Gastrocnemius medialis (tissue), 4 donors: ENCODE measurements at regions not wholly inside any gene's neighbourhood (a gene's known extent, or its start where the extent isn't known, plus 50 kb on each side); places are given as distances from the start of the nearest gene placed in this dataset.

Experiments used
- ATAC-seq, 2 donors: fragments of 150-250 bp; one replicate each; pipeline ENCODE4 v1.9.1; 2016
- DNase-seq, 2 donors: peaks; one replicate each; pipeline ENCODE4 v3.0.0-alpha.2; 2019
- H3K27ac ChIP-seq, 4 donors: fragments of 200-600 bp; sonication (generic); 1 replicate in 1 of 4; 2 replicates in 3 of 4; pipeline ENCODE4 v1.5.1; 2016 to 2018; ENCODE audit warnings: mild to moderate bottlenecking in 2 of 4, moderate library complexity in 1 of 4
- H3K27me3 ChIP-seq, 3 donors: fragments of 200-600 bp; sonication (generic) in 2 of 3; 1 replicate in 1 of 3; 2 replicates in 2 of 3; pipeline versions ENCODE4 v1.5.1 to v1.6.0; 2016 to 2019; ENCODE audit warnings: mild to moderate bottlenecking in 1 of 3, moderate library complexity in 1 of 3
- H3K36me3 ChIP-seq, 2 donors: fragments of 200-600 bp; sonication (generic) in 1 of 2; one replicate each; pipeline ENCODE4 v1.5.1; 2017 to 2018
- H3K4me1 ChIP-seq, 2 donors: fragments of 200-600 bp; sonication (generic) in 1 of 2; one replicate each; pipeline ENCODE4 v1.5.1; 2016 to 2017; ENCODE audit warnings: mild to moderate bottlenecking in 2 of 2
- H3K4me3 ChIP-seq, 4 donors: fragments of 200-600 bp; sonication (generic) in 3 of 4; 1 replicate in 1 of 4; 2 replicates in 3 of 4; pipeline ENCODE4 v1.5.1; 2016 to 2019; ENCODE audit warnings: mild to moderate bottlenecking in 2 of 4
- H3K9me3 ChIP-seq, 3 donors: fragments of 200-600 bp; sonication (generic) in 2 of 3; 1 replicate in 1 of 3; 2 replicates in 2 of 3; pipeline ENCODE4 v1.5.1; 2016 to 2019
- POLR2A ChIP-seq, 2 donors: fragments of 450-650 bp; IDR thresholded peaks; one replicate each; pipeline ENCODE4 v1.6.1; 2017; ENCODE audit warnings: antibody characterized with exemption in 2 of 2, mild to moderate bottlenecking in 2 of 2, moderate library complexity in 2 of 2
- in situ Hi-C, 4 donors: fragments of 200-750 bp; cut with MboI; loops; one replicate each; pipeline versions ENCODE4 v1.15.0 to v1.8.0; 2017; ENCODE audit warnings: low sequenced_read_pairs in 4 of 4
- intact Hi-C: fragments of 100-400 bp; cut with DNase I; formaldehyde crosslinking; loops from one replicate; pipeline ENCODE4 v1.15.1; 2023; ENCODE audit warnings: low total_unique reads
- TF ChIP-seq, protein P1 (sequence below), 5 experiments: fragments of 450-650 bp in 3 of 5; fragments of 200-600 bp in 2 of 5; sonication (generic) in 2 of 5; IDR thresholded peaks in 4 of 5; conservative IDR thresholded peaks in 1 of 5; 1 replicate in 4 of 5; 2 replicates in 1 of 5; pipeline ENCODE4 v1.5.1; 2016 to 2019; ENCODE audit warnings: antibody characterized with exemption in 5 of 5, mild to moderate bottlenecking in 3 of 5, moderate library complexity in 3 of 5

DNA sequence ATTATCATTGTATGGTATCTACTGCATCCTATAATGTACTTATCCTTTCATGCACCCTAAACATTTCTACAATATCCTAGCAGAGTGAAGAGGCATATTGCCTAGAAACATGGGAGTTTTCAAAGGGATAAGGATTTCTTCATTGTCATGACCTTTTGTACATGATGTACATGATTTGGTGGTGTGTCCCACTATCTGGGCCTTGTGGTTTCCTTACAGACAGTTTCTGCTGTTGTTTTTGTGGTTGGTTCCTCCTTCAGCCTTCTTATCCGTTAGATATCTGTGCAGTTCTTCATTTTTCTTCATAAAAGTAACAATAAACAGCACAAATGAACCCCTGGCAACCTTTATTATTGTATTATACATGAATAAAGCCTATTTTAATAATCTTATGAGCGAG, 70.4 kb upstream of the BACH1 start:
- H3K27ac ChIP-seq = no peak overlapping the region
- ATAC-seq (no peak), DNase-seq (no peak)
- no peaks in the 10 kb centered on the region for H3K36me3 ChIP-seq
- no peaks in the 10 kb centered on the region for H3K9me3 ChIP-seq
- intact Hi-C loops = no loop called here
- H3K4me1 ChIP-seq = no peaks in the 10 kb centered on the region
- TF ChIP-seq POLR2A (IDR thresholded peaks at IDR 0.05) = no peak
- TF ChIP-seq, protein P1, sequence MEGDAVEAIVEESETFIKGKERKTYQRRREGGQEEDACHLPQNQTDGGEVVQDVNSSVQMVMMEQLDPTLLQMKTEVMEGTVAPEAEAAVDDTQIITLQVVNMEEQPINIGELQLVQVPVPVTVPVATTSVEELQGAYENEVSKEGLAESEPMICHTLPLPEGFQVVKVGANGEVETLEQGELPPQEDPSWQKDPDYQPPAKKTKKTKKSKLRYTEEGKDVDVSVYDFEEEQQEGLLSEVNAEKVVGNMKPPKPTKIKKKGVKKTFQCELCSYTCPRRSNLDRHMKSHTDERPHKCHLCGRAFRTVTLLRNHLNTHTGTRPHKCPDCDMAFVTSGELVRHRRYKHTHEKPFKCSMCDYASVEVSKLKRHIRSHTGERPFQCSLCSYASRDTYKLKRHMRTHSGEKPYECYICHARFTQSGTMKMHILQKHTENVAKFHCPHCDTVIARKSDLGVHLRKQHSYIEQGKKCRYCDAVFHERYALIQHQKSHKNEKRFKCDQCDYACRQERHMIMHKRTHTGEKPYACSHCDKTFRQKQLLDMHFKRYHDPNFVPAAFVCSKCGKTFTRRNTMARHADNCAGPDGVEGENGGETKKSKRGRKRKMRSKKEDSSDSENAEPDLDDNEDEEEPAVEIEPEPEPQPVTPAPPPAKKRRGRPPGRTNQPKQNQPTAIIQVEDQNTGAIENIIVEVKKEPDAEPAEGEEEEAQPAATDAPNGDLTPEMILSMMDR (IDR thresholded peaks at IDR 0.05 in 4 of 5, conservative IDR thresholded peaks at IDR 0.05 in 1 of 5) = no peak
- no peaks in the 10 kb centered on the region for H3K27me3 ChIP-seq
- no peak overlapping the region for H3K4me3 ChIP-seq
- in situ Hi-C loops = no loop called here

- Histone ChIP-seq H3K27me3 (no peaks in the 10 kb centered on the region), H3K4me3 (no peak overlapping the region), H3K27ac (no peak overlapping the region), H3K4me1 (no peaks in the 10 kb centered on the region), H3K9me3 (no peaks in the 10 kb centered on the region), H3K36me3 (no peaks in the 10 kb centered on the region)
- ATAC-seq (no peak), DNase-seq (no peak)
- in situ Hi-C loops = no loop called here
- TF ChIP-seq, protein P1 (IDR thresholded peaks at IDR 0.05 in 4 of 5, conservative IDR thresholded peaks at IDR 0.05 in 1 of 5) = no peak
- no peak for TF ChIP-seq POLR2A (IDR thresholded peaks at IDR 0.05)
- intact Hi-C loops = no loop called here
These were observed 68.0 kb upstream of the BACH1 start for GRCh38 chr21:29230551-29231261.

- TF ChIP-seq, protein P1 (IDR thresholded peaks at IDR 0.05 in 4 of 5, conservative IDR thresholded peaks at IDR 0.05 in 1 of 5) = no peak
- no peak for TF ChIP-seq POLR2A (IDR thresholded peaks at IDR 0.05)
- intact Hi-C loops (no loop called here), in situ Hi-C loops (no loop called here)
- ATAC-seq = no peak
- Histone ChIP-seq H3K27ac (no peak overlapping the region), H3K9me3 (no peaks in the 10 kb centered on the region), H3K36me3 (no peaks in the 10 kb centered on the region), H3K4me3 (no peak overlapping the region), H3K4me1 (no peaks in the 10 kb centered on the region), H3K27me3 (no peaks in the 10 kb centered on the region)
- no peak for DNase-seq
These were observed 66.8 kb upstream of the BACH1 start for GRCh38 chr21:29231756-29232529.

DNA sequence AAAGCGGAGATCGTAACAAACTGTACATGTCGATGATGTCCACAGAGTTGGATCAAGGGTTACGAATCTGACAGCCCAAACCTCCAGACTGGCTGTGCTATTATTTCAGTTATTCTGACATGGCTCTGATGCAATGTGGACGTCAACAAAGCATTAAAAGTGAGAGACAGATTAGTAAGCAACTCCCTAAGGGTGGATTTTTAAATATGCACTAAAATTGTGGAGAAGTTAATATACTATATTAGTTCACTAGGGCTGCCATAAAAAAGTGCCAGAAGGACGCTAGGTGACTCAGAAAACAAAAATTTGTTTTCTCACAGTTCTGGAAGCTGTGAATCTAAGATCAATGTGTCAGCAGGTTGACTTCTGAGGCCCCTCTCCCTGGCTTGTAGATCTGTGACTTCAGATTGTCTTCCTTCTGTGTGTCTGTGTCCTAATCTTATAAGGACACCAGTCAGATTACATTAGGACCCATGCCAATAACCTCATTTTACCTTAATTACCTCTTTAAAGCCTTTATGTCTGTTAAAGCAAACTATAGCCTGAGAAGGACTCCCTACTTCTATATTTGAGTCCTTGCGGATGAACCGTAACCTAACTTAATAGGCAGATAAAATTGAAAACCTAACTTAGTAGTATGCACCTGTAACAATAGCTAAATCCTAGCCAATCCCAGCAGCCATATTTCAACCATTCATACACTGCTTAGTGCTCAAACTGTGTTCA, 66.0 kb upstream of the BACH1 start:
- Histone ChIP-seq H3K27me3 (no peaks in the 10 kb centered on the region), H3K27ac (no peak overlapping the region), H3K36me3 (no peaks in the 10 kb centered on the region), H3K9me3 (no peaks in the 10 kb centered on the region), H3K4me1 (no peaks in the 10 kb centered on the region), H3K4me3 (no peak overlapping the region)
- DNase-seq = no peak
- in situ Hi-C loops (no loop called here), intact Hi-C loops (no loop called here)
- no peak for ATAC-seq
- TF ChIP-seq POLR2A (IDR thresholded peaks at IDR 0.05) = no peak
- TF ChIP-seq, protein P1 (IDR thresholded peaks at IDR 0.05 in 4 of 5, conservative IDR thresholded peaks at IDR 0.05 in 1 of 5) = no peak
